ENCODE measurements at regions not wholly inside any gene's neighbourhood (a gene's known extent, or its start where the extent isn't known, plus 50 kb on each side); places are given as distances from the start of the nearest gene placed in this dataset.
"Not testable (repeated sequence)": the region's sequence is repeated elsewhere in the genome, so short reads cannot be mapped to it uniquely, and the experiment has no call there.

- H3K36me3 Mint-ChIP-seq (ENCODE audit: low read depth); intact Hi-C loops (cut with micrococcal nuclease): not testable (repeated sequence)
Observed at GRCh38 chr20:17891131-17891530, 77.5 kb downstream of the SNX5 start.

GRCh38 chr20:17890330-17890729 lies 78.3 kb downstream of the SNX5 start:
- H3K4me3 Mint-ChIP-seq, result no peak overlapping the region
- peaks cover 7% of the 10 kb centered on the region for H3K4me1 Mint-ChIP-seq
- no peaks in the 10 kb centered on the region for H3K36me3 Mint-ChIP-seq (ENCODE audit: low read depth)
- peaks cover 25% of the 10 kb centered on the region for H3K27me3 Mint-ChIP-seq
- peaks cover 3% of the 10 kb centered on the region for H3K9me3 Mint-ChIP-seq
- H3K27ac Mint-ChIP-seq, result no peak overlapping the region
- intact Hi-C loops (cut with micrococcal nuclease), result no loop called here
- DNase-seq, result no peak

More at GRCh38 chr20:17891131-17891530, 77.5 kb downstream of the SNX5 start:
- peaks cover 23% of the 10 kb centered on the region for H3K27me3 Mint-ChIP-seq
- not testable (repeated sequence) for DNase-seq, H3K27ac Mint-ChIP-seq, H3K9me3 Mint-ChIP-seq, H3K4me3 Mint-ChIP-seq
- H3K4me1 Mint-ChIP-seq, result peaks cover 13% of the 10 kb centered on the region

- Mint-ChIP-seq H3K27me3 (peaks cover 29% of the 10 kb centered on the region), H3K36me3 (ENCODE audit: low read depth) (no peaks in the 10 kb centered on the region), H3K4me3 (no peak overlapping the region), H3K4me1 (peaks cover 6% of the 10 kb centered on the region), H3K27ac (no peak overlapping the region), H3K9me3 (peaks cover 3% of the 10 kb centered on the region)
- no peak for DNase-seq
- intact Hi-C loops (cut with micrococcal nuclease), result no loop called here
Observed at GRCh38 chr20:17889226-17889625, 79.4 kb downstream of the SNX5 start.

GRCh38 chr20:17888044-17888443 lies 80.5 kb downstream of the SNX5 start:
- no peaks in the 10 kb centered on the region for H3K36me3 Mint-ChIP-seq (ENCODE audit: low read depth)
- peaks cover 3% of the 10 kb centered on the region for H3K9me3 Mint-ChIP-seq
- DNase-seq, result no peak
- no peak overlapping the region for H3K4me3 Mint-ChIP-seq
- H3K27me3 Mint-ChIP-seq, result peaks cover 29% of the 10 kb centered on the region
- H3K4me1 Mint-ChIP-seq, result no peaks in the 10 kb centered on the region
- intact Hi-C loops (cut with micrococcal nuclease), result no loop called here
- H3K27ac Mint-ChIP-seq, result no peak overlapping the region

- no peak overlapping the region for H3K4me3 Mint-ChIP-seq
- no peak overlapping the region for H3K27ac Mint-ChIP-seq
- H3K9me3 Mint-ChIP-seq, result peaks cover 3% of the 10 kb centered on the region
- intact Hi-C loops (cut with micrococcal nuclease), result no loop called here
- DNase-seq, result no peak
- H3K27me3 Mint-ChIP-seq, result peaks cover 26% of the 10 kb centered on the region
- no peaks in the 10 kb centered on the region for H3K4me1 Mint-ChIP-seq
- H3K36me3 Mint-ChIP-seq (ENCODE audit: low read depth), result no peaks in the 10 kb centered on the region
Observed at GRCh38 chr20:17887331-17888030, 81.1 kb downstream of the SNX5 start.

- Mint-ChIP-seq H3K36me3 (ENCODE audit: low read depth) (no peaks in the 10 kb centered on the region), H3K4me3 (no peak overlapping the region), H3K4me1 (no peaks in the 10 kb centered on the region), H3K9me3 (peaks cover 3% of the 10 kb centered on the region), H3K27me3 (peaks cover 15% of the 10 kb centered on the region), H3K27ac (no peak overlapping the region)
- DNase-seq, result no peak
- intact Hi-C loops (cut with micrococcal nuclease), result no loop called here
Observed at GRCh38 chr20:17885544-17885943, 83.0 kb downstream of the SNX5 start.

GRCh38 chr20:17885076-17885475 lies 83.5 kb downstream of the SNX5 start:
- H3K27me3 Mint-ChIP-seq, result peaks cover 14% of the 10 kb centered on the region
- H3K9me3 Mint-ChIP-seq, result no peaks in the 10 kb centered on the region
- no peak overlapping the region for H3K27ac Mint-ChIP-seq
- no peaks in the 10 kb centered on the region for H3K36me3 Mint-ChIP-seq (ENCODE audit: low read depth)
- DNase-seq, result no peak
- H3K4me3 Mint-ChIP-seq, result no peak overlapping the region
- intact Hi-C loops (cut with micrococcal nuclease), result no loop called here
- H3K4me1 Mint-ChIP-seq, result no peaks in the 10 kb centered on the region

- H3K4me1 Mint-ChIP-seq, result no peaks in the 10 kb centered on the region
- DNase-seq, result no peak
- no peaks in the 10 kb centered on the region for H3K9me3 Mint-ChIP-seq
- H3K36me3 Mint-ChIP-seq (ENCODE audit: low read depth), result no peaks in the 10 kb centered on the region
- peaks cover 10% of the 10 kb centered on the region for H3K27me3 Mint-ChIP-seq
- intact Hi-C loops (cut with micrococcal nuclease), result no loop called here
- no peak overlapping the region for H3K27ac Mint-ChIP-seq
- no peak overlapping the region for H3K4me3 Mint-ChIP-seq
Observed at GRCh38 chr20:17884307-17885003, 84.1 kb downstream of the SNX5 start.

GRCh38 chr20:17883592-17884306 lies 84.8 kb downstream of the SNX5 start:
- Mint-ChIP-seq H3K4me1 (peaks cover 5% of the 10 kb centered on the region), H3K36me3 (ENCODE audit: low read depth) (no peaks in the 10 kb centered on the region), H3K9me3 (no peaks in the 10 kb centered on the region), H3K27me3 (peaks cover 9% of the 10 kb centered on the region), H3K4me3 (no peak overlapping the region), H3K27ac (no peak overlapping the region)
- DNase-seq, result no peak
- intact Hi-C loops (cut with micrococcal nuclease), result no loop called here

- intact Hi-C loops (cut with micrococcal nuclease), result no loop called here
- no peaks in the 10 kb centered on the region for H3K36me3 Mint-ChIP-seq (ENCODE audit: low read depth)
- no peak overlapping the region for H3K27ac Mint-ChIP-seq
- H3K27me3 Mint-ChIP-seq, result peaks cover 12% of the 10 kb centered on the region
- H3K4me3 Mint-ChIP-seq, result no peak overlapping the region
- no peak for DNase-seq
- peaks cover 10% of the 10 kb centered on the region for H3K4me1 Mint-ChIP-seq
- no peaks in the 10 kb centered on the region for H3K9me3 Mint-ChIP-seq
Observed at GRCh38 chr20:17882834-17883591, 85.6 kb downstream of the SNX5 start.

- H3K4me3 Mint-ChIP-seq, result no peak overlapping the region
- H3K27ac Mint-ChIP-seq, result no peak overlapping the region
- H3K9me3 Mint-ChIP-seq, result no peaks in the 10 kb centered on the region
- H3K36me3 Mint-ChIP-seq (ENCODE audit: low read depth), result no peaks in the 10 kb centered on the region
- no peak for DNase-seq
- peaks cover 10% of the 10 kb centered on the region for H3K4me1 Mint-ChIP-seq
- H3K27me3 Mint-ChIP-seq, result peaks cover 15% of the 10 kb centered on the region
- intact Hi-C loops (cut with micrococcal nuclease), result no loop called here
Observed at GRCh38 chr20:17882065-17882833, 86.3 kb downstream of the SNX5 start.

- H3K27ac Mint-ChIP-seq, result no peak overlapping the region
- peaks cover 20% of the 10 kb centered on the region for H3K27me3 Mint-ChIP-seq
- no peaks in the 10 kb centered on the region for H3K36me3 Mint-ChIP-seq (ENCODE audit: low read depth)
- H3K4me3 Mint-ChIP-seq, result no peak overlapping the region
- H3K9me3 Mint-ChIP-seq, result no peaks in the 10 kb centered on the region
- no peak for DNase-seq
- H3K4me1 Mint-ChIP-seq, result peaks cover 10% of the 10 kb centered on the region
- intact Hi-C loops (cut with micrococcal nuclease), result no loop called here
Observed at GRCh38 chr20:17881741-17882064, 86.9 kb downstream of the SNX5 start.

- Mint-ChIP-seq H3K9me3 (no peaks in the 10 kb centered on the region), H3K4me3 (no peak overlapping the region), H3K27ac (no peak overlapping the region), H3K4me1 (peaks cover 10% of the 10 kb centered on the region), H3K27me3 (peaks cover 14% of the 10 kb centered on the region), H3K36me3 (ENCODE audit: low read depth) (no peaks in the 10 kb centered on the region)
- DNase-seq, result no peak
- intact Hi-C loops (cut with micrococcal nuclease), result loop anchor here (2.0 kb wide), 1 partner anchor 16 kb away; no protein-coding TSS in a partner anchor
Observed at GRCh38 chr20:17878912-17879602, 89.5 kb downstream of the SNX5 start.

Data from activated CD4-positive, alpha-beta T cell treated with anti-CD3 and anti-CD28 coated beads, Interleukin-2, amount 10 ng/mL, durations not matched to agents 24 days and 14 days (primary cell).